Smooth muscle cell (in vitro differentiated cells): ENCODE measurements at regions not wholly inside any gene's neighbourhood (a gene's known extent, or its start where the extent isn't known, plus 50 kb on each side); places are given as distances from the start of the nearest gene placed in this dataset.
"Not testable (repeated sequence)": the region's sequence is repeated elsewhere in the genome, so short reads cannot be mapped to it uniquely, and the experiment has no call there.

Experiments
- DNase-seq: peaks from one replicate; lab custom pipeline; 2025; ENCODE audit not compliant: unreplicated experiment; lab: John Stamatoyannopoulos, UW
- H2AFZ ChIP-seq: fragments of 200-600 bp; sonication (generic); 2 replicates; pipeline ENCODE4 v1.6.0; 2016; ENCODE audit warnings: antibody characterized with exemption, low read depth, mild to moderate bottlenecking
- H3F3A ChIP-seq: fragments of 200-600 bp; sonication (generic); 2 replicates; pipeline ENCODE4 v1.6.0; 2017; ENCODE audit warnings: antibody characterized with exemption, low read depth
- H3K27ac ChIP-seq: fragments of 200-600 bp; sonication (generic); 2 replicates; pipeline ENCODE4 v1.5.1; 2016; ENCODE audit warnings: low read depth, mild to moderate bottlenecking
- H3K27me3 ChIP-seq: fragments of 200-600 bp; sonication (generic); 2 replicates; pipeline ENCODE4 v1.6.1; 2016; ENCODE audit warnings: low read depth, mild to moderate bottlenecking
- H3K36me3 ChIP-seq: fragments of 200-600 bp; sonication (generic); 2 replicates; pipeline ENCODE4 v1.5.1; 2016; ENCODE audit warnings: low read depth
- H3K4me1 ChIP-seq: fragments of 200-600 bp; sonication (generic); 2 replicates; pipeline ENCODE4 v1.5.1; 2016; ENCODE audit warnings: low read depth
- H3K4me2 ChIP-seq: fragments of 200-600 bp; sonication (generic); 2 replicates; pipeline ENCODE4 v1.6.0; 2016; ENCODE audit warnings: mild to moderate bottlenecking
- H3K4me3 ChIP-seq: fragments of 200-600 bp; sonication (generic); 2 replicates; pipeline ENCODE4 v1.5.1; 2016; ENCODE audit warnings: mild to moderate bottlenecking
- H3K79me2 ChIP-seq: fragments of 200-600 bp; sonication (generic); 2 replicates; pipeline ENCODE4 v1.6.0; 2016; ENCODE audit warnings: low read depth, mild to moderate bottlenecking
- H3K9ac ChIP-seq: fragments of 200-600 bp; sonication (generic); 2 replicates; pipeline ENCODE4 v1.6.0; 2016; ENCODE audit warnings: low read depth
- H3K9me3 ChIP-seq: fragments of 200-600 bp; sonication (generic); replicated peaks from 2 replicates; pipeline ENCODE4 v1.5.1; 2016; ENCODE audit warnings: low read depth
- H4K20me1 ChIP-seq: fragments of 200-600 bp; sonication (generic); 2 replicates; pipeline ENCODE4 v1.6.0; 2016; ENCODE audit warnings: low read depth
- WGBS: methylation state at CpG from one replicate; pipeline ENCODE4 v1.1.7; 2016; ENCODE audit warnings: low lambda C conversion rate; 5-methylcytosine and 5-hydroxymethylcytosine counted together
- TF ChIP-seq, protein P1 (sequence below): fragments of 200-600 bp; sonication (generic); IDR thresholded peaks from 2 replicates; pipeline ENCODE4 v1.5.1; 2017; ENCODE audit warnings: borderline replicate concordance, mild to moderate bottlenecking, antibody characterized with exemption; ENCODE audit not compliant: insufficient read depth, poor library complexity, severe bottlenecking

- H3K4me1 ChIP-seq = no peaks in the 10 kb centered on the region
- 93% methylated on average over 5 of the region's 5 CpGs for WGBS
- no peak overlapping the region for H3K4me3 ChIP-seq
- no peaks in the 10 kb centered on the region for H4K20me1 ChIP-seq
- H3K9me3 ChIP-seq = no peaks in the 10 kb centered on the region
- H2AFZ ChIP-seq = no peak overlapping the region
- H3K9ac ChIP-seq = no peak overlapping the region
- DNase-seq = no peak
- H3K27me3 ChIP-seq = peaks cover 3% of the 10 kb centered on the region
- no peak overlapping the region for H3K4me2 ChIP-seq
- no peaks in the 10 kb centered on the region for H3K79me2 ChIP-seq
- H3F3A ChIP-seq = no peaks in the 10 kb centered on the region
- TF ChIP-seq, protein P1, sequence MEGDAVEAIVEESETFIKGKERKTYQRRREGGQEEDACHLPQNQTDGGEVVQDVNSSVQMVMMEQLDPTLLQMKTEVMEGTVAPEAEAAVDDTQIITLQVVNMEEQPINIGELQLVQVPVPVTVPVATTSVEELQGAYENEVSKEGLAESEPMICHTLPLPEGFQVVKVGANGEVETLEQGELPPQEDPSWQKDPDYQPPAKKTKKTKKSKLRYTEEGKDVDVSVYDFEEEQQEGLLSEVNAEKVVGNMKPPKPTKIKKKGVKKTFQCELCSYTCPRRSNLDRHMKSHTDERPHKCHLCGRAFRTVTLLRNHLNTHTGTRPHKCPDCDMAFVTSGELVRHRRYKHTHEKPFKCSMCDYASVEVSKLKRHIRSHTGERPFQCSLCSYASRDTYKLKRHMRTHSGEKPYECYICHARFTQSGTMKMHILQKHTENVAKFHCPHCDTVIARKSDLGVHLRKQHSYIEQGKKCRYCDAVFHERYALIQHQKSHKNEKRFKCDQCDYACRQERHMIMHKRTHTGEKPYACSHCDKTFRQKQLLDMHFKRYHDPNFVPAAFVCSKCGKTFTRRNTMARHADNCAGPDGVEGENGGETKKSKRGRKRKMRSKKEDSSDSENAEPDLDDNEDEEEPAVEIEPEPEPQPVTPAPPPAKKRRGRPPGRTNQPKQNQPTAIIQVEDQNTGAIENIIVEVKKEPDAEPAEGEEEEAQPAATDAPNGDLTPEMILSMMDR = no peak
- H3K27ac ChIP-seq = no peak overlapping the region
- no peaks in the 10 kb centered on the region for H3K36me3 ChIP-seq
These were observed 95.9 kb upstream of the AKAP13 start for GRCh38 chr15:85284497-85284896.

DNA sequence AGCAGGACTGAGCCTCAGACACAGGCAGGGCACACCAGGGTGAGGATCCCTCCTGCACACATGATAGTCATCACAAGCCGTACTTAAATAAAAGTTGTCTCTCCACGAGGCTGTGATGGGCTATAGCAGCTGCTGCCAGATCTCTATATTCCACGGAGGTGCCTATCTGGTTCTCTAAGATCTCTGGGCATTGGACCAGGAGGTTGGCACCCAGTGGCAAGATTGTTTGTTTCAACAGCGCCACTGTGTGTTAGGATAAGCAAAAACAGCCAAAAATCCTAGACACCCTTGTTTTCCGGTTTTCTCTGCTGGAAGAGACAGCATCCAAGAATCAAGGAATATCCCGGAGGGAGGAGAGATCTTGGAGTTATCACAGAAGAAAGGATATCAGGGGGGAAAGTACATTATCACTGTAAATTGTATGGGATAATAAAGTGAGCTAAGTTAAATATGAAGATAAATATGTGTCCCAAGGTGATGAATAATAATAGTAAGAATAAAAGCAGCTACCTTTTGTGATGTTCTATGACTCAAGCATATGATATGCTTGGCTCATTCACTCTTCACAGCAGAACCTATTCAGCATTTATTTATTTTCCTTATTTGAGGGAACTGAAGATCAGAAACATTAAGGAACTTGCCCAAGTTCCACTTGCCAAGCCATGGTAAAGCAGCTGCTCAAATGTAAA is 90.6 kb upstream of the AKAP13 start:
- TF ChIP-seq, protein P1 = peak; percentile 44

DNA sequence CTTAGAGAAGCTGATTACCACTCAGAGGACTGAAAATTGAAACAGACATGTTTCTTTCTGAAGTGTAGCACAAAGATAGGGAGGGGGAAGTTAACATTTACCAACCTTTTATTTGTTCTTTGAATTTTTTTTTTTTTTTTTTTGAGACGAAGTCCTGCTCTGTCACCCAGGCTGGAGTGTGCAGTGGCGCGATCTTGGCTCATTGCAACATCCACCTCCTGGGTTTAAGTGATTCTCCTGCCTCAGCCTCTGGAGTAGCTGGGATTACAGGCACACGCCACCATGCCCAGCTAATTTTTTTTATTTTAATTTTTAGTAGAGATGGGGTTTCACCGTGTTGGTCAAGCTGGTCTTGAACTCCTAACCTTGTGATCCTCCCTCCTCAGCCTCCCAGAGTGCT is 87.8 kb upstream of the AKAP13 start:
- H3K4me2 ChIP-seq, DNase-seq, H3F3A ChIP-seq, H3K4me3 ChIP-seq, H3K9me3 ChIP-seq, H3K27ac ChIP-seq, H3K4me1 ChIP-seq, H2AFZ ChIP-seq, H3K9ac ChIP-seq, H3K79me2 ChIP-seq, H3K36me3 ChIP-seq, H4K20me1 ChIP-seq: not testable (repeated sequence)
- 97% methylated on average over 5 of the region's 5 CpGs for WGBS
- peaks cover 13% of the 10 kb centered on the region for H3K27me3 ChIP-seq

More for the DNA sequence above, 90.6 kb upstream of the AKAP13 start:
- Histone ChIP-seq H3K27me3 (peaks cover 13% of the 10 kb centered on the region), H3K4me2 (no peak overlapping the region), H3K9me3 (no peaks in the 10 kb centered on the region), H2AFZ (no peak overlapping the region), H3K27ac (no peak overlapping the region), H3K36me3 (no peaks in the 10 kb centered on the region), H4K20me1 (no peaks in the 10 kb centered on the region), H3K4me3 (no peak overlapping the region), H3F3A (no peaks in the 10 kb centered on the region), H3K4me1 (no peaks in the 10 kb centered on the region), H3K79me2 (no peaks in the 10 kb centered on the region), H3K9ac (no peak overlapping the region)
- DNase-seq = no peak
- 35% methylated on average over 6 of the region's 6 CpGs for WGBS

GRCh38 chr15:85296615-85297402 is 83.6 kb upstream of the AKAP13 start:
- Histone ChIP-seq H3K9ac (no peak overlapping the region), H3F3A (no peaks in the 10 kb centered on the region), H3K9me3 (no peaks in the 10 kb centered on the region), H3K79me2 (no peaks in the 10 kb centered on the region), H4K20me1 (no peaks in the 10 kb centered on the region), H3K36me3 (no peaks in the 10 kb centered on the region), H3K4me1 (peaks cover 8% of the 10 kb centered on the region), H3K27ac (no peak overlapping the region), H3K4me3 (peak overlapping the region; percentile 26), H3K4me2 (peak overlapping the region; percentile 77), H3K27me3 (no peaks in the 10 kb centered on the region), H2AFZ (peak overlapping the region; percentile 77)
- peak; percentile 11 for DNase-seq
- 43% methylated on average over 14 of the region's 14 CpGs for WGBS
- TF ChIP-seq, protein P1 = peak; percentile 66
